Choroid plexus epithelial cell (primary cell): ENCODE measurements at regions not wholly inside any gene's neighbourhood (a gene's known extent, or its start where the extent isn't known, plus 50 kb on each side); places are given as distances from the start of the nearest gene placed in this dataset.

Source experiments
- DNase-seq: peaks from one replicate; pipeline ENCODE4 v3.0.0-alpha.2; 2010; ENCODE audit warnings: low read depth
- H3K4me3 ChIP-seq: 2 replicates; pipeline ENCODE4 v1.5.1; 2011; ENCODE audit warnings: low read depth, mild to moderate bottlenecking, control low read depth, low read length, moderate library complexity
- TF ChIP-seq, protein P1 (sequence below): conservative IDR thresholded peaks from 2 replicates; pipeline ENCODE4 v1.5.1; 2011; ENCODE audit warnings: low read depth, mild to moderate bottlenecking, control low read depth, inconsistent platforms, low read length, moderate library complexity

- no peak for DNase-seq
- H3K4me3 ChIP-seq = no peak overlapping the region
- TF ChIP-seq, protein P1, sequence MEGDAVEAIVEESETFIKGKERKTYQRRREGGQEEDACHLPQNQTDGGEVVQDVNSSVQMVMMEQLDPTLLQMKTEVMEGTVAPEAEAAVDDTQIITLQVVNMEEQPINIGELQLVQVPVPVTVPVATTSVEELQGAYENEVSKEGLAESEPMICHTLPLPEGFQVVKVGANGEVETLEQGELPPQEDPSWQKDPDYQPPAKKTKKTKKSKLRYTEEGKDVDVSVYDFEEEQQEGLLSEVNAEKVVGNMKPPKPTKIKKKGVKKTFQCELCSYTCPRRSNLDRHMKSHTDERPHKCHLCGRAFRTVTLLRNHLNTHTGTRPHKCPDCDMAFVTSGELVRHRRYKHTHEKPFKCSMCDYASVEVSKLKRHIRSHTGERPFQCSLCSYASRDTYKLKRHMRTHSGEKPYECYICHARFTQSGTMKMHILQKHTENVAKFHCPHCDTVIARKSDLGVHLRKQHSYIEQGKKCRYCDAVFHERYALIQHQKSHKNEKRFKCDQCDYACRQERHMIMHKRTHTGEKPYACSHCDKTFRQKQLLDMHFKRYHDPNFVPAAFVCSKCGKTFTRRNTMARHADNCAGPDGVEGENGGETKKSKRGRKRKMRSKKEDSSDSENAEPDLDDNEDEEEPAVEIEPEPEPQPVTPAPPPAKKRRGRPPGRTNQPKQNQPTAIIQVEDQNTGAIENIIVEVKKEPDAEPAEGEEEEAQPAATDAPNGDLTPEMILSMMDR = no peak
Observed at GRCh38 chr11:71310184-71310583, 57.8 kb upstream of the SHANK2 start.

- no peak for DNase-seq
- H3K4me3 ChIP-seq = no peak overlapping the region
- TF ChIP-seq, protein P1 = no peak
Observed at GRCh38 chr11:71309611-71310010, 57.2 kb upstream of the SHANK2 start.

DNA sequence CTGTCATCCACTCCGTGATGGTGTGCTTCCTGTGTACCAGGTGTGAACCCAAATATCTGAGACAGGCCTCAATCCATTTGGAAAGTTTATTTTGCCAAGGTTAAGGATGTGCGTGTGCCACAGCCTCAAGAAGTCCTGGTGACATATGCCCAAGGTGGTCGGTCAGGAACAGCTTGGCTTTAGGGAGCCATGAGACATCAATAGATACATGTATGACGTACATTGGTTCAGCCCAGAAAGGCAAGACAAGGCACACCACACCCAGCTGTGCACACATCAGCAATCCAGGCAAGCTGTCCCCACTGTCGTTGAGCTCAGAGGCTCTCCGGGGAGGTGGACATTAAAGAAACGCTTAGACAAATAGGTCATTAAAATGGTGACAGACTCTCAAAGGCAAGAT, 56.8 kb upstream of the SHANK2 start:
- no peak overlapping the region for H3K4me3 ChIP-seq
- TF ChIP-seq, protein P1 = no peak
- DNase-seq = no peak

DNA sequence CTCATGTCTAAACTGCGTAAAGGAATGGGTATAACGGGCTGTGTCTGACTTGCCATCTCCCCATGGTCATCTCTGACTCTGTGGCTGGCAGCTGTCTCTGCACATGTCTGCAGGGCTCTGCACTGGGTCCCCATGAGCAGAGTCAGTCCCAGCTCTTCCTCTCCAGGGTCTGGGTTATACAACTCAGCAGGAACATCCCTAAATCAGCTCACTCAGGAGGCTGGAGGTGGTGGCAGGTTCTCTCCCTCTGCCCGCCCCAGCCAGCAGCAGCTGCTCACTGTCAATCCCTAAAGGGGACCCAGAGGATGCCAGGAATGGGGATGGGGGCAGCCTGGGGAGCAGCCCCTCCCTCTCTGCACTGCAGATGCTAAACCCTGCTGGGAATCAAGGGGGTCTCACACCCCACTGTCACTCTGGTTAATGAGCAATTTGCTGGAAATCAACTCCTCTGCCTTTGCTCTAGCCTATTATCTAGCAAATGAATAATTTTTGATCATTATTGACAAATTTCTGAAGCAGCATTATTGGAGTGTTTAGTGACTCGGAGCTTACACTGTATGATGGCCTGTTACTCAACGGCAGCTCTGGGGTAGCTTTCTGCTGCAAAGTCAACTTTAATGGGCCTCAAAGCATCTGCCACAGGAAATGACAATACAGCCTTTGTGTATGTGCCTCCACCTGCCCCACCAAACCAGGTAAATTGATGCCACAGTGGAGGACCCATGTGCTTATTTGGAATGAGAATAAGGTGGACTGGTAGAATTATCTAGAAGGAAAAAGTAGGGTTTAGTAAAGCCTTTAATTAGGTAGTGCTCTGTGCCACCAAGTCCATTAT, 55.7 kb upstream of the SHANK2 start:
- TF ChIP-seq, protein P1 = no peak
- no peak overlapping the region for H3K4me3 ChIP-seq
- DNase-seq = no peak

- no peak for DNase-seq
- no peak overlapping the region for H3K4me3 ChIP-seq
- TF ChIP-seq, protein P1 = no peak
Observed at GRCh38 chr11:71305451-71306125, 53.2 kb upstream of the SHANK2 start.

DNA sequence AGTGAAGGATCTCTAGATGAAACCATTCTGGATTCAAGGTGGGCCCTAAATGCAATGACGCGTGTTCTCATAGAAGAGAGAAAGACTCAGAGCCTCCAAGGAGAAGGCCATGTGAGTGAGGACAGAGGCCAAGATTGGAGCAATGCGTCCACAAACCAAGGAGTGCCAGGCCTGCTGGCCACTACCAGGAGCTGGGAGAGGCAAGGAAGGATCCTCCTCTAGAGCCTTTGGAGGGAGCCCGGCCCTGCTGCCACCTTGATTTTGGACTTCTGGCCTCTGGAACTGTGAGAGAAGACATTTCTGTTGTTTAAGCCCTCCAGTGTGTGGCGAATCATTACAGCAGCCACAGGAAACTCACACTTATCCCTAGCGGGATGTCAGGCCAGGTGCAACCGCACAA, 52.7 kb upstream of the SHANK2 start:
- TF ChIP-seq, protein P1 = no peak
- no peak for DNase-seq
- no peak overlapping the region for H3K4me3 ChIP-seq
